GM18498 (cell line): ENCODE measurements at regions not wholly inside any gene's neighbourhood (a gene's known extent, or its start where the extent isn't known, plus 50 kb on each side); places are given as distances from the start of the nearest gene placed in this dataset.
"Not testable (repeated sequence)": the region's sequence is repeated elsewhere in the genome, so short reads cannot be mapped to it uniquely, and the experiment has no call there.

ENCODE experiments used
- ATAC-seq: cut with Tn5 transposase; IDR thresholded peaks from one replicate; pipeline ENCODE4 v1.9.1; 2021; ENCODE audit warnings: mild to moderate bottlenecking, moderate library complexity; ENCODE audit not compliant: unreplicated experiment

DNA sequence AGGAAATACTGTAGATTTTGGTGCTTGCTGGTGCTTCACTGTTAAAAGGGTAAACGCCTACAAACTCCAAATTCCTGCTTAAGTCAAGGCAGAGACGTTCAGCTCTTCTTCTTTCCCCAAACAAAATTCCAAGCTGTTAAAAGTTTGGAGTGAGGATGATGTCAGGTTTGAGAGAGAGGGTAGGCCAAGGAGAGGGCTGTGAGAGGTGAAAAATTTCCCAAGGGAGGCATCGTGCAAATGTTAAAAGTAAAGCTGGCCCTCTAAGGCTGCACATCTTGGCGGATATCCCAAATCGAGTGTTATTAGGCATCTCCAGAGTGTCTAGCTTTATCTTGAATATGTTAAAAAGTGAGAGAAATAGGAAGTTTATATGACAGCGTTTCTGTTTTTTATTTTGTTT lies 651.8 kb downstream of the QKI start:
- ATAC-seq = no peak

DNA sequence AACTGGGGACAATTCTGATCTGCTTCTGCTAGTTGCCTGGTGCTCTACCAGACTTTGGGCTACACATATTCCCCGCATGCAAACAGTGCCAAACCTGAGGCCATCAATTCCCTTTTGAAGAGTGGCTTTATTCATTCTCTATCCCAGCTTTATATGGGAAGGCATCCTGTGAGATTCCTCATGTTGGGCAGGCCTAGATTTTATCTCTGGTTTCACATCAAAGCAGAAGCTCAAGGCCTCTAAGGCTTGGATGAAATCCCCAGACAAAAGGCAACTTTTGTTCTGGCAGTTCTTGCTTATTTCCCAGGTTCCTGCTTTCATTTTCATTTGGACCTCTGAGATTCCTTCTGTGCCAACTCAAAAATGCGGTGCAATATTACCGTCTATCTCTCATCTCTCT lies 648.8 kb downstream of the QKI start:
- ATAC-seq = no peak

DNA sequence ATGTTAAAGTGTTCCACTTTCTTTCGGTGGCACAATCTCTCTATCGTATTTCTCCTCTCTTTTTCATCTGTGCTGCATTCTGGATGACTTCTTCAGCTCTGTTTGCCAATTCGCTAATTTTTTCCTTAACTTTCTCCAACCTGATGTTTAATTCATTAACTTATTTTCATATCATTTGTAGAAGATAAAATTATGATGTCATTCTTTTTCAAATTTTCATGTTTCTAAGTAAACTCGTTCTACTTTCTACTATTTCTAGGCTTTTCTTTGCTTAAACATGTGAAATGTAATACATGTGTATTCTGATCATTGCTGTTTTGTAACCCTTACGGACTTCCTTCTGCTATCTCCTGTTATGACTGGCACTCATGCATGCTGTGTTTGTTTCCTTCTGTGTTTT lies 648.4 kb downstream of the QKI start:
- no peak for ATAC-seq

DNA sequence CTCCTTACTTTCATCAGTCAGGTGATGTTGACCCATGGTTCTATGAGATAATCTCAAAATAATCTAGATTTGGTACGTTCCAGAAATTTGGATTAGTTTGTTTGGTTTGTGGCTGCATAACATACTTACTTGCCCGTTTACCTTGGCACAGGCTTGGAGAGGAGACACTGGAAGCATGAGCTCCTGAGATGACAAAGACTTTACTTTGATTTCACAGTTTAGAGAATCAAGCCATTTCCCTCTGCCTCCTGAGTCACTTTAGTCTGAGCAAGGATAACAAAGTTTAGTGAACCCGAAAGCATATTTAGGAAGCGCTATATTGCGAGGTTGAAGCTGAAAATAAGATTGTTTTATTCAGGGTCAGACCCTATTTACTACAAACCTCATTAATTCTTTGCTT lies 643.4 kb downstream of the QKI start:
- ATAC-seq = no peak

DNA sequence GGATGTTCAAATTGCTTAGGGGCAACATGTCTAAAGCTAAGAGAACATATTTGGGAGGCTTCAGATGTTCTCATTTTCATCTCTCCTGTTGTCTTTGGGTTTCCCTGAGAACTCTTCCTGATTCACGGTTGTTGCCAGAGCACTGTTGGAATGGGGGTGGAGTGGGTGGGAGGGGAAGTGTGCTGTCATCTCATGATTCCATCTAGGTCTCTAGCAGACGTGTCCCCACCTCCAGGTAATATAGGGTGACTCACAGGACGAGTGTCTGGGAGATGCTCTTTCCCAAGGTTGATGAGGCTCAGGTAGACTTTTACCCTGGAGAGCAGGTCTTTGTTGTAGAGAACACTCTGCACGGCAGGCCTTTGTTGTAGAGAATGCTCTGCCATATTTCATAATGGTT lies 636.9 kb downstream of the QKI start:
- ATAC-seq = no peak

DNA sequence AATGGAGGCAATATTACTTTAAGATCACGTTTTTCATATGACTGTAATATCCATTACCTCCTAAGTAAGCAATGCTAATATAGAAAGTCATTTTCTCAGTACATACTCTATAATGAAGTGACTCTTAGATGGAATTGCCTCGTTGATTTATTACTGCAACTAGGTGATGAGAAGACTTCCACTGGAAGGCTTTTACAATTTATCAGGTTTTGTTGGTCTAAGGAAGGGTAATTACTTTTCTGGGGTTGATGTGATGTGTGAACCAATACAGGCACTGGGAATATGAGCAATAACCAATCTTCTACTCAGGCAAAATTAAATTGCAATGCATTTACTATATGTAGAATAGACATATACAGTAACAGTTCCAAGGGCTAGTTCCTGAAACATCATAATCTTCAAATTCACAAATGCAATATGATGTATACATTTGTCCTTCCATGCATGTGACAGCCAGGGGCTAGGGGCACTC lies 635.0 kb downstream of the QKI start:
- ATAC-seq = no peak

DNA sequence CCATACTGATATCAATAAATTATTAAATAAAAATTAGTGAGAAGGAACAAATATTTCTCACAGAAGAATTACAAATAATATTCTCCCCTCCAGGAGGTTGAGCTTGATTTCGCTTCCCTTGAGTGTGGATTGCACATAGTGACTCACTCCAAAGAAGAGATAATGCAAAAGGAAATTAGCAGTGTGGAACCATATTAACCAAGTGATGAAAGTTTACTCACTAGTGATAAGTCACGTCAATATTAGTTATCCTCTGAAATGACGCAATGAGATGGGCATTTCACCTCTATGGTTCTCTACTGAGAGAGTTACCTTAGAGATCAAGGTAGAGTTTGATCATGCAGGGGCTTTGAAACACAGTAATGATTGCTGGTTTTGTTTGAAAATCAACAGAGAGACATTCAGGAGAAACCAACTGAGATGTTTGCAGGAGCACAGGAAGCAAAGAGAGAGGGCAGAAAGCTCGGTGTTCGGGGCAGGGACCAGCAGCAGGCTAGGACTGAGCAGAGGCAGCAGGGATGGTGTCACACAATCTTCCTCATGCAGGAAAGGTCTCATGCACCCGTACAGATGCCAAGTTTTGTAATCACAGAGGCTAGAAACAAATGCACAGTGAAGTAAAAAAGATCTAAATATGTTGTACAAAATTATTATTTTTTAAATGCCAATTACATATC lies 634.5 kb downstream of the QKI start:
- ATAC-seq = no peak

DNA sequence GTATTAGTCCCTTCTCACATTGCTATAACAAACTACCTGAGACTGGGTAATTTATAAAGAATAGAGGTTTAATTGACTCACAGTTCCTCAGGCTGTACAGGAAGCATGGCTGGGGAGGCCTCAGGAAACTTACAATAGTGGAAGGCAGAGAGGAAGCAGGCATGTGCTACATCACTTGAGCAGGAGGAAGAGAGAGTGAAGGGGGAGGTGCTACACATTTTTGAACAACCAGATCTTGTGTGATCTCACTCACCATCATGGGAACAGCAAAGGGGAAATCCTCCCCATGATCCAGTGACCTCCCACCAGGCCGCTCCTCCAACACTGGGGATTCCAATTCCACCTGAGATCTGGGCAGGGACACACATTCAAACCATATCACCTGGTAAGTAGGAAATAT lies 630.6 kb downstream of the QKI start:
- ATAC-seq = no peak

DNA sequence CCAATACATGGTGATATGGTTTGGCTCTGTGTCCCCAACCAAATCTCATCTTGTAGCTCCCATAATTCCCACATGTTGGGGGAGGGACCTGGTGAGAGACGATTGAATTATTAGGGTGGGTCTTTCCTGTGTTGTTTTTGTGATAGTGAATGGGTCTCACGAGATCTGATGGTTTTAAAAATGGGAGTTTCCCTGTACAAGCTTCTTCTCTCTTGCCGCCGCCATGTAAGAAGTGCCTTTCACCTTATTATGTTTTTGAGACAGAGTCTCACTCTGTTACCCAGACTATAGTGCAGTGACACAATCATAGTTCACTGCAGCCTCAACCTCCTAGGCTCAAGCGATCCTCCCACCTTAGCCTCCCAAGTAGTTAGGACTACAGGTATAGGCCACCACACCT lies 629.1 kb downstream of the QKI start:
- ATAC-seq = not testable (repeated sequence)

DNA sequence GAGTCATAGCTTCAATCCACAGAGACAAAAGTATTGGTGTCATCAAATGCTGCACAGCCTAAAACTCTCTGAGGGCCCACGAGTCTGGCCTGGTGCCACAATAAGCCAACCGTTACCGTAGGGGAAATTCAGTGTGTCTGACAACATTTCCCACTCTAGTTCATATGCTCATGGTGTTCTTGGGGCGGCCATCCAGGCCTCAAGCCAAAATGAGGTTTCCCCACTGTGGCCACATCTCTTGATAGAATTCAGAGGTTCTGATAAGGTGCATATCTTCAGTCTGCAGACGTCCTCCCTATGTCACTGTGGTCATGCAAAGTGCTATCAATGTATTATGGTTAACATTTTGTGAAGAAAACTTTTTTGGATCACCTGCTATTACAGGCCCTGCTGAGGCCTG lies 627.7 kb downstream of the QKI start:
- ATAC-seq = no peak

DNA sequence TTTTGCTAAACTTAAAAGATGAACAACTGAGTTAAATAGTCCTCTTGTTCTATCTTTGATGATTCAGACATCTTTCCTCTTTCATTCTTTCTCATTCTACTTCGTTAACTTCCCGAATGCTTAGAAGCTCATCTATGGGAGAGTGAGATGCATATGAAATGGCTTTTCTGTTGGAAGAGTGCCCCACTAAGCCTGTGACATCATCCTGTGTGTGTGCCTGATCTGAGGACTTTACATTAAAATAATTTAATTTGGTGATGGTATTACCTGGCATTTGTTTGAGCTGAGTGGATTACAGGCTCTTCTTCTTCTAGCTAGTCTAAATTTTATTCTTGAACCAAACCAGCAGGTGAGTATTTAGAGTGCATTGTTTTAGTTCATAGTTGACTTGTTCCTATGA lies 626.5 kb downstream of the QKI start:
- no peak for ATAC-seq

DNA sequence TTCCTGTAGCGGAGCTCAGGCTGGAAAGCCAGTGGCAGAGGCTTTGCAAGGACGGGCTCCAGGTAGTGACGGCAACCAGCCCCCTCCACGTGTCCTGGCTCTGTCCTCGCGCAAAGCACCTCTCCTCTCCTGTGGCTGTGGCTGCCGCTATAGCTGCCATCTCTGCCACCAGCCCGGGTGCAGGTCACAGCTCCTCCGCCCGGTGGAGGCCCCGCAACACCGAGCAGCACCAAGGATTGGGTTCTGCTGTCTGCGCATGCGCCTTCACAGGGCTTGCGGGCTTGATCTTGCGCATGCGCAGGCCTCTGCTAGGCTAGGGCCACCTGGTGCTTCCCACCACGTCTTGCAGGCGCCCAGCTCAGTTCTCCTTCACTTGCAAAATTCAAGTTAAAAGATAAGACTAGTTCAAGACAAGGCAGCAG lies 625.4 kb downstream of the QKI start:
- no peak for ATAC-seq

DNA sequence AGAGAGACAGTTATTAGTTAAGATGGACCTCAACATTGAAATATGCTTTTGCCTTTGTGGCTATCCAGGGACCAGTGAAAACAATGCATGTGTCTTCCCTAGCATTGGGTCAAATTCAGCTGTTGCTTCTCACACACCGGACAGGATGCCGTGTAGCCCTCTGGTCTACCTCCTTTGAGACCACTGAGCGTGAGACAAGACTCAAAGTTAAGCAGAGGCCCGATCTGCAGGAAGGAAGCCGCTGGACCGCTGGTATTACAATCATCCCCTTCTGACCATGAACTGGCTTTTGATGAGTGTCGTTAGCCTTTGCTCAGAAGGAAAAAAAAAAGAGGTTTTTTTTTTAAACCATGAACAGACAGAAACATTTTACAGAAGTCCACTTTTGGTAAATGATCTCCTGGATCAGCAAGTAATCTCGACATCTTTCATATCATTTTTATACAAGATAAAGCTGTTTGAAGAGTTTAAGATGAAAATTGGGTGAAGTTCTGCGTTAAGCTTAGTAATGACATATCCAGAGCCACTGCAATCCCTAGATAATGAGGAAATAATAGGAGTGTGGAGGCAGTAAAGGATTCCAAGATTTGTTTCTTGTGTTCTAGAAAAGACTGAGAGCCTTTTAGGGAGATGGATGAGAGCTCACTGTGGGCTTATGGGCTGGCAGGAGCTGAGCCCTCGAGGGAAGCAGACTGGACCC lies 622.8 kb downstream of the QKI start:
- no peak for ATAC-seq

DNA sequence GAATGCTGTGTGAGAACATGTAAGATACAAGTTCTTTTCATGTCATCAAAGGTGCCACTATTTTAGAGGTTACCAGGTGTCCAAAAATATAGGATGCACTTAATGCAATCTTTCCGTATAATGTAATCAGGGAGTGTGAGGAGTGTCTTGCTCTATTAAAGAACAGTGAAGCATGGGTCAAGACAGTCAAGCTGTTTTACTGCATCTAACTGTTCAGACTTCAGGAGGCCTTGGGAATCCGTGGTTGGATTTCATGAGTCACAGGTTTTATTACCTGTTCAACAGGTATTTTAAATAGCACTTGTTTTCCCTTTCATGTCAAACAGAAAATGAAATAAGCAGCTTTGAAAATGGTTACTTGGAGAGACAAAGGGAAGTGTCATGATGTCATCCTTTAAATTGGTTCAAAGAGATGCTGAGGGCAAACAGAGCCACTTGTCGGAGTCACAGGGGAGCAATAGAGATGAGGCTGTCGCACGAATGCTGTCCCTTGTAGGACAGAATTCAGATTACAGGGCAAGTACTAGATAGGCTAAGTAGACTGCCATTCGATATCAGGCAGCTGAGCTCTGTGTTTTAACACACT lies 621.5 kb downstream of the QKI start:
- no peak for ATAC-seq

DNA sequence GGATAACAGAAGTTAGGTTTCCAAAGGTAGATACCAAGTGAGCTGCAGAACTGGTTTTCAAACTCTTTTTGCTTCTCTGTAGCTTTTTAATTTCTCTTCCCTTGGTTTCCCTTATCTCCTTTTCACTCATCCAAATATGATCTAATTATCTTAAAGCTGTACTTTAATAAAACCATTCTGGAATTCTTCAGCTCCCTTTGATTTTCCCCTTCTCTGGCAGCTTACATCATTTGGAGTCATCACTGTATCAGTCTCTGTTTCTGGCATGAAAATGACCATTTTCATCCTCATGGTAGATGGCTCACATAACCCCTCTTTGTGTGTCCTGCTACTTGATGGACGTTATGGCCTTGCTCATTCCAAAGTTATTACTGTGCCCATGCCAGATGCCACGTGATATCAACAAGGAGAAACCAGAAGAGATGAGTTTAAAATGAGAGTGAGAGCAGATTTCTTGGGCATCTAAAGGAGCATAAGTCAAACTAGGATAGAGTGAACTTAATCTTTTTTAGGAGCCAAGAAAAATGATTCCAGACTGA lies 620.2 kb downstream of the QKI start:
- no peak for ATAC-seq

DNA sequence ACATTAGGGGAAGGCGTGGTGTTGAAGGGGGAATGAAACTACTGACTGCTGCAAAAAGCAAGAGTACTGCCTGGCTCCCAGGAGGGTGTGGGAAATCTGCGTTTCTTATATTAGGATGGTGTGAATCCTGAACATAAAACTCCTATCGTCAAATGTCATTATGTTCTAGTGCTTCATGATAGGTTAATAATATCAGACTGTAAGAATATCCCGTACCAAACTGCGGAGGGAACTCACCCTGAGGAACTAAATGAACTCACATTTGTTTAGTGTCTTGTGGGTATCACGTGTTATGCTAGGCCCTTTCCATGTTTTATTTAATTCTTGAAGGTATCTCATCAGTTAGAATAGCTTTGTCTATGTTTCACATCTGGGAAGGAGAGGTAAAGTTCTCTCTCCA lies 610.7 kb downstream of the QKI start:
- no peak for ATAC-seq

DNA sequence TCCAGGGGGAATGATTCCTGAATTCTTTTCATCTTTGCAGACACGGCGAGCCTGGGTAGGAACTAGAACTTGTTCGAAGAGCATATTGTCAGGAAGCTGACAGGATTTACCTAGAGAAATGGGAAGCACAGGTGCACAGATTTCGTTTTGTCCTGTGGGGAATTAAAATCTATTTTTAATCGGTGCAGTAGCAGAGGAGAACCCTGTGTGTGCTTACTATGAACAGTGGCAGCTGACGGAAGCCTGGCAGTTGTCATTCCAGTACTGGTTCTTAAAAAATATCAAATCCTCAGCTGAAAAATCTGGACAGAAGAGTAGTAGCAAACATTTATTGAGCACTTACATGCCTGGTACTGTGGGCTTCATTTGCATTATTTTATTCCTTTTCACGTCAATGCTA lies 609.0 kb downstream of the QKI start:
- ATAC-seq = no peak

DNA sequence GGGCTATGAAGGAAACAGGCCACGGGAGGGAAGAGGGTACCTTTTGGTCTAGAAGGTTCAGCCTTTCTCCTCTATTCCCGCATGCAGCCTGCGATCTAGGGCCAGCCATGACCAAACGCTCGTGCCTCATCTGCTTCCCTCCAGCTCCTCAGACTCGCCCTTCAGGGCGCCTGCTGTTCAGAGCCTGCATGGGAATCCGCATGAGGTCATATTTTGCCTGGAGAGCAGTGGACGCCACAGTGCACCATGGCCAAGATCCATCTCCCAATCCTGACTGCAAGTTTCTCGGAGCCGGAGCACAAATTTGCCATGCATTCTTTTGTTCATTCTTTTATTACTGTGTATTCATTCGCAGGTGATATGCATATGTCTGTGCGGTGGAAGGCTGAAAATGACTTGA lies 608.1 kb downstream of the QKI start:
- no peak for ATAC-seq

DNA sequence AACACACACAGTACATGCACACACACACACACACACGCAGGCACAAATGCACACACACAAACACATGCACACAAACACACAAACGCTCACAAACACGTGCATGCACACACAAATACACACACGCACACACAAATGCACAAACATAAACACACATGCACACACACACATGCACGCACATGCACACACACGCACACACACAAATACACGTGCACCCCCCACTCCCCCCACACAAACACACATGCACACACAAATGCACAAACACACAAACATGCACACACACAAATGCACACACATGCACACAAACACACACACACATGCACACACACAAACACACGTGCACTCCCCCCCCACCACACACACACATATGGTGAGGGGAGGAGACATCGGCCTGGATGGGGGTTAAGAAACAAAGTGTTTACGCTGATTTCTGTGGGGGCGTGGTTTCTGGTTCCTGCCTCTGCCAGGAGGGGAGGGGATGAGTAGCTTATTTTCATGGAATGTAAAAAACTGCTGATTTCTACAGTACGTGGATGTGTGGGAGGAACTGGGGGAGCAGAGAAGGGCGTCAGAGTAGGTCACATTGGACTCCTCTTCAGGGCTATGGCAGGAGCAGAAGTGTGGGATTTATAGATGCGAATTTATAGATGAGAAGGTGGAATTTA lies 607.2 kb downstream of the QKI start:
- ATAC-seq = no peak

DNA sequence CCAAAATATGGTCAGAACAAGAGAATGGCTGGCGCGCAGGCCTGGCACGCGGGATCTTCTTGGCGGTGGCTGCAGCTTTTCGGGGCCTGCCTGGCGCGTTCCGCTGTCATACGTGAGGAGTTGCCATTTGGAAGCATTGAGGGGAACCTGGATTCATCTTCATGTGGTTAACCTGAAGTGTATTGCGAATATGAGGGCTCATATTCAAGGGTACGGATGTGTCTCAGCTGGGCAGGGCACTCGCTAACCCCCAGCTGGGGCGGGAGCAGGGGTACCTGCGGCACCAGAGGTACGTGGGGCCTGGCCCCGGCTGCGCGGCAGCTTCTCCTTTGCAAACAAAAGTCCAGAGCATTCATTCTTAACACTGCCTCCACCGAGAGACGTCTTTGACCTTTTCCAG lies 605.6 kb downstream of the QKI start:
- no peak for ATAC-seq

DNA sequence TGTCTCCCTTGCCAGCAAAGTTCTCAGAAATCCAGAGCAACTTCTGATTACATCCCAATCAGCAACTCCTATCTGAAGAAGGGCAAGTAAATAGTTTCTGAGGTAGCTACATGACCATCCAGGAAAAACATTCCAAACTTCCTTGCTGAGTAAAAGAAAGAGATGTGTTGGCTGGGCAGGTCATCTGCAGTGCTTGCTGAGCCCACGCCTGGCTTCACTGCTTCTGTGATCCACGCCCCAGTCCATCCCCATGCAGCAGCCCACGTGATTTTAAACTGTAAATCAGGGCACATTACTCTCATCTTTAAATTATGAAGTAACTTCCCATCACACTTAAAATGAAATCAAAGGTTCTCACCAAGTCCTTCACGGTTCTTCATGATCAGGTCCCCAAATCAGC lies 603.6 kb downstream of the QKI start:
- ATAC-seq = no peak

DNA sequence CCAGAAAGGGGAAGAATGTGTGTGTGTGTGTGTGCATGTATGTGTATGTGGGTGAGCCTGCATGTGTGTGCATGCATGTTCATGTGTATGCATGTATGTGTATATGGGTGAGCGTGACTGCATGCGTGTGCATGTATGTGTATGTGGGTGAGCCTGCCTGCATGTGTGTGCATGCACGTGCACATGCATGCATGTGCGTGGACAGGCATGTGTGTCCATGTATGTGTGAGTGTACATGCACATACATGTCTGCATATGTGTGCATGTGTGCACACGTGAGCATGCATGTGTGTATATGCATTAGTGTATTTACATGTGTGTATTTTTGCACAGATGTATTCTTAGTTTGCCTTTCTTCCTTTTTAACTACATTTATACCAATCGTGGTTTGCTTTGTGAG lies 601.5 kb downstream of the QKI start:
- no peak for ATAC-seq
